H1 (cell line): ENCODE measurements at regions not wholly inside any gene's neighbourhood (a gene's known extent, or its start where the extent isn't known, plus 50 kb on each side); places are given as distances from the start of the nearest gene placed in this dataset.

Experiments used
- CTCF ChIA-PET: fragments of 300-600 bp; sonication (Branson Sonifier 250); formaldehyde crosslinking; loops from one replicate; lab custom pipeline; 2021; ENCODE audit not compliant: partially characterized antibody; lab: Charles Lee
- POLR2A ChIA-PET: fragments of 300-600 bp; sonication (Branson Sonifier 250); formaldehyde crosslinking; loops from one replicate; lab custom pipeline; 2021; ENCODE audit warnings: inconsistent platforms; ENCODE audit not compliant: partially characterized antibody; lab: Charles Lee
- DNase-seq, 2 experiments: peaks; one replicate each; pipeline versions ENCODE4 v3.0.0 to v3.0.0-alpha.2; 2010 to 2022; ENCODE audit warnings: low spot score in 2 of 2, low read depth in 1 of 2, mixed read lengths in 1 of 2
- FAIRE-seq: peaks from 2 replicates; lab custom pipeline; 2011; peaks lifted over from hg19 to GRCh38; lab: Jason Lieb, UNC
- H2AFZ ChIP-seq: 2 replicates; pipeline ENCODE4 v1.8.1; 2012; ENCODE audit warnings: low read length, inconsistent platforms
- H2AK5ac ChIP-seq: 2 replicates; pipeline ENCODE4 v1.6.1; 2013; ENCODE audit warnings: low read depth, low read length
- H2BK120ac ChIP-seq: replicated peaks from 2 replicates; pipeline ENCODE3; 2013; ENCODE audit warnings: low read depth, low read length, inconsistent platforms
- H2BK12ac ChIP-seq: 2 replicates; pipeline ENCODE4 v1.6.1; 2013; ENCODE audit warnings: low read depth, low read length
- H2BK15ac ChIP-seq: 2 replicates; pipeline ENCODE4 v1.6.1; 2013; ENCODE audit warnings: low read length
- H2BK20ac ChIP-seq: 2 replicates; pipeline ENCODE4 v1.6.1; 2013; ENCODE audit warnings: low read length
- H2BK5ac ChIP-seq: 2 replicates; pipeline ENCODE4 v1.6.1; 2013; ENCODE audit warnings: low read depth, low read length
- H3K14ac ChIP-seq: 2 replicates; pipeline ENCODE4 v1.6.1; 2013; ENCODE audit warnings: inconsistent platforms; ENCODE audit not compliant: insufficient read length
- H3K18ac ChIP-seq: 2 replicates; pipeline ENCODE4 v1.6.1; 2013; ENCODE audit warnings: low read length; ENCODE audit errors: extremely low read depth
- H3K23ac ChIP-seq: 2 replicates; pipeline ENCODE4 v1.6.1; 2013; ENCODE audit warnings: inconsistent platforms; ENCODE audit not compliant: insufficient read length
- H3K23me2 ChIP-seq: 2 replicates; pipeline ENCODE4 v1.6.1; 2013; ENCODE audit warnings: low read depth, low read length
- H3K27ac ChIP-seq: 2 replicates; pipeline ENCODE4 v1.6.1; 2011; ENCODE audit warnings: low read depth, low read length, inconsistent platforms
- H3K27me3 ChIP-seq, 4 experiments: replicated peaks in 1 of 4; 1 replicate in 1 of 4; 2 replicates in 3 of 4; pipeline versions ENCODE4 v1.6.1 to v1.8.1; 2011 to 2013; ENCODE audit warnings: low read length in 3 of 4, mild to moderate bottlenecking in 3 of 4, inconsistent platforms in 2 of 4, mixed read lengths in 2 of 4, moderate library complexity in 1 of 4; ENCODE audit not compliant: control insufficient read depth in 3 of 4, insufficient read depth in 3 of 4; ENCODE audit errors: extremely low read depth in 1 of 4
- H3K36me3 ChIP-seq, 4 experiments: 2 replicates each; pipeline versions ENCODE4 v1.6.1 to v1.8.1; 2011 to 2013; ENCODE audit warnings: mild to moderate bottlenecking in 4 of 4, low read length in 3 of 4, moderate library complexity in 2 of 4, control low read depth in 1 of 4, inconsistent platforms in 1 of 4; ENCODE audit not compliant: insufficient read depth in 4 of 4, control insufficient read depth in 2 of 4
- H3K4ac ChIP-seq: replicated peaks from 2 replicates; pipeline ENCODE3; 2013; ENCODE audit warnings: low read length, low read depth, mixed read lengths, inconsistent platforms; ENCODE audit not compliant: insufficient read length
- H3K4me1 ChIP-seq, 4 experiments: replicated peaks in 1 of 4; 1 replicate in 1 of 4; 2 replicates in 3 of 4; pipeline versions ENCODE4 v1.6.1 to v1.8.1; 2011 to 2013; ENCODE audit warnings: low read length in 3 of 4, inconsistent platforms in 2 of 4, mixed read lengths in 1 of 4; ENCODE audit not compliant: insufficient read depth in 4 of 4, control insufficient read depth in 3 of 4
- H3K4me2 ChIP-seq, 2 experiments: 2 replicates each; pipeline versions ENCODE4 v1.6.1 to v1.8.1; 2011 to 2013; ENCODE audit warnings: low read depth in 2 of 2, low read length in 2 of 2, control low read depth in 1 of 2, inconsistent platforms in 1 of 2, mild to moderate bottlenecking in 1 of 2; ENCODE audit not compliant: insufficient read depth in 1 of 2
- H3K4me3 ChIP-seq, 4 experiments: fragments of 200-600, 300-600 bp in 1 of 4; sonication (generic), shearing (Covaris generic), sonication (Bioruptor Twin) in 1 of 4; 2 replicates each; pipeline versions ENCODE4 v1.5.1 to v1.8.1; 2011 to 2016; ENCODE audit warnings: low read length in 4 of 4, low read depth in 3 of 4, control low read depth in 2 of 4, inconsistent platforms in 2 of 4, mild to moderate bottlenecking in 2 of 4, mixed read lengths in 1 of 4, moderate library complexity in 1 of 4; ENCODE audit not compliant: insufficient read depth in 2 of 4; ENCODE audit errors: extremely low read depth in 1 of 4
- H3K56ac ChIP-seq: replicated peaks from 2 replicates; pipeline ENCODE3; 2013; ENCODE audit warnings: low read depth, mild to moderate bottlenecking, mixed read lengths, low read length, inconsistent platforms; ENCODE audit not compliant: insufficient read length
- H3K79me1 ChIP-seq: 2 replicates; pipeline ENCODE4 v1.6.1; 2013; ENCODE audit warnings: low read depth, low read length, control low read depth
- H3K79me2 ChIP-seq, 2 experiments: 2 replicates each; pipeline versions ENCODE4 v1.6.1 to v1.8.1; 2012 to 2013; ENCODE audit warnings: low read length in 2 of 2, mild to moderate bottlenecking in 2 of 2, inconsistent platforms in 1 of 2; ENCODE audit not compliant: insufficient read depth in 2 of 2, control insufficient read depth in 1 of 2
- H3K9ac ChIP-seq, 4 experiments: replicated peaks in 1 of 4; 1 replicate in 1 of 4; 2 replicates in 3 of 4; pipeline versions ENCODE4 v1.6.1 to v1.8.1; 2011 to 2013; ENCODE audit warnings: low read depth in 3 of 4, low read length in 3 of 4, control low read depth in 2 of 4, mild to moderate bottlenecking in 2 of 4, moderate library complexity in 2 of 4, inconsistent platforms in 1 of 4; ENCODE audit errors: extremely low read depth in 1 of 4
- H3K9me3 ChIP-seq, 2 experiments: 2 replicates each; pipeline versions ENCODE4 v1.6.1 to v1.8.1; 2012 to 2013; ENCODE audit warnings: mild to moderate bottlenecking in 2 of 2, moderate library complexity in 2 of 2, control low read depth in 1 of 2, inconsistent platforms in 1 of 2, low read depth in 1 of 2, low read length in 1 of 2, mixed read lengths in 1 of 2; ENCODE audit not compliant: insufficient read depth in 2 of 2
- H4K20me1 ChIP-seq, 2 experiments: replicated peaks in 1 of 2; 2 replicates each; pipeline versions ENCODE3 to v1.8.1; 2011 to 2013; ENCODE audit warnings: inconsistent platforms in 2 of 2, low read length in 2 of 2, mild to moderate bottlenecking in 1 of 2; ENCODE audit not compliant: insufficient read depth in 2 of 2, control insufficient read depth in 1 of 2
- H4K5ac ChIP-seq: 2 replicates; pipeline ENCODE4 v1.6.1; 2013; ENCODE audit warnings: low read length, low read depth, mixed read lengths, inconsistent platforms; ENCODE audit not compliant: insufficient read length
- H4K8ac ChIP-seq: 2 replicates; pipeline ENCODE4 v1.8.0; 2013; ENCODE audit warnings: mild to moderate bottlenecking, moderate library complexity, low read length, inconsistent platforms; ENCODE audit not compliant: insufficient read depth; ENCODE audit errors: extremely low read depth
- H4K91ac ChIP-seq: replicated peaks from 2 replicates; pipeline ENCODE3; 2013; ENCODE audit warnings: low read length, mixed read lengths, inconsistent platforms; ENCODE audit not compliant: insufficient read length
- POU5F1 ChIP-seq: IDR thresholded peaks from 2 replicates; pipeline ENCODE4 v1.6.1; 2011; ENCODE audit warnings: low read depth, mild to moderate bottlenecking, low read length, moderate library complexity
- WGBS, 2 experiments: shearing (Covaris generic) in 1 of 2; methylation state at CpG; one replicate each; pipeline versions ENCODE4 v1.1.6 to v1.1.7; 2013 to 2015; ENCODE audit warnings: low lambda C conversion rate in 2 of 2, mixed read lengths in 2 of 2, inconsistent platforms in 1 of 2, low coverage in 1 of 2, missing lambda C conversion rate in 1 of 2; ENCODE audit not compliant: insufficient replicate concordance in 2 of 2, insufficient coverage in 1 of 2, insufficient read length in 1 of 2; ENCODE audit errors: extremely low coverage in 1 of 2, missing lambda C conversion rate in 1 of 2; 5-methylcytosine and 5-hydroxymethylcytosine counted together

- DNase-seq (no peak), FAIRE-seq (no peak)
- Histone ChIP-seq H2AFZ (no peak overlapping the region), H4K8ac (no peak overlapping the region), H3K56ac (no peak overlapping the region), H2BK5ac (no peak overlapping the region), H3K4me3 (no peak overlapping the region), H3K23ac (no peak overlapping the region), H4K91ac (no peak overlapping the region), H3K27ac (no peak overlapping the region), H3K4me1 (no peaks in the 10 kb centered on the region), H4K20me1 (no peaks in the 10 kb centered on the region), H3K9me3 (peaks cover 0 to 10% of the 10 kb centered on the region in 2 experiments; a peak in 1 of 4 replicates), H3K23me2 (no peaks in the 10 kb centered on the region), H3K36me3 (no peaks in the 10 kb centered on the region), H3K4me2 (no peak overlapping the region), H2BK15ac (no peak overlapping the region), H3K9ac (no peak overlapping the region), H4K5ac (no peak overlapping the region), H3K14ac (no peak overlapping the region), H3K79me1 (no peaks in the 10 kb centered on the region), H3K4ac (no peak overlapping the region), H3K79me2 (no peaks in the 10 kb centered on the region), H3K27me3 (peaks cover 25 to 72% (median 53%) of the 10 kb centered on the region in 4 experiments), H2BK120ac (no peak overlapping the region), H2BK12ac (no peak overlapping the region), H3K18ac (no peak overlapping the region), H2BK20ac (no peak overlapping the region), H2AK5ac (no peak overlapping the region)
- ChIA-PET POLR2A (no interaction called here), CTCF (no interaction called here)
- 81% methylated on average over 12 of the region's 12 CpGs; no CpG with 5 or more reads in 1 of the 2 experiments for WGBS, 2 experiments
- no peak for TF ChIP-seq POU5F1
Observed at GRCh38 chr19:27765912-27766725, 1446.8 kb downstream of the UQCRFS1 start.
